ENCODE measurements at regions not wholly inside any gene's neighbourhood (a gene's known extent, or its start where the extent isn't known, plus 50 kb on each side); places are given as distances from the start of the nearest gene placed in this dataset.
"Not testable (repeated sequence)": the region's sequence is repeated elsewhere in the genome, so short reads cannot be mapped to it uniquely, and the experiment has no call there.

GRCh38 chr20:48405909-48406308 lies 421.9 kb downstream of the PREX1 start:
- no peak for DNase-seq (ENCODE audit: low spot score)

DNA sequence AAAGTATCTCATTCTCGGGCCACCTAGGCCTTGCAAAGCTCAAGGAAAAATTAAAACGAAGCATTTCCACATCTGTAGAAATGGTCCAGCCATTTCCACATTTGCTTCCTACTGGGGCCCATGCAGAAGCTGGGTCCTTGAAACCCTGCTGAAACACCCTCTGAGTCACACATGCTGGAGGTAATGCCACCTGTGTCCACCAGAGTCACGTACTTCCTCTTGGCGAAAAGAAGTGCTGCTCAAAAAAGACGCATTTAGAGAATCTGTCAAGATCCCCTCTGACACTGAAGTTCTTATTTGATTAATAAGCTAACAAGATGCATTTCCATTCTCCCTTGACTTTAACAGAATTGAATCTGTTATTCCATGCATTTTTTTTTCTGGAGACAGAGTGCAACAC lies 423.2 kb downstream of the PREX1 start:
- no peak for DNase-seq (ENCODE audit: low spot score)

DNA sequence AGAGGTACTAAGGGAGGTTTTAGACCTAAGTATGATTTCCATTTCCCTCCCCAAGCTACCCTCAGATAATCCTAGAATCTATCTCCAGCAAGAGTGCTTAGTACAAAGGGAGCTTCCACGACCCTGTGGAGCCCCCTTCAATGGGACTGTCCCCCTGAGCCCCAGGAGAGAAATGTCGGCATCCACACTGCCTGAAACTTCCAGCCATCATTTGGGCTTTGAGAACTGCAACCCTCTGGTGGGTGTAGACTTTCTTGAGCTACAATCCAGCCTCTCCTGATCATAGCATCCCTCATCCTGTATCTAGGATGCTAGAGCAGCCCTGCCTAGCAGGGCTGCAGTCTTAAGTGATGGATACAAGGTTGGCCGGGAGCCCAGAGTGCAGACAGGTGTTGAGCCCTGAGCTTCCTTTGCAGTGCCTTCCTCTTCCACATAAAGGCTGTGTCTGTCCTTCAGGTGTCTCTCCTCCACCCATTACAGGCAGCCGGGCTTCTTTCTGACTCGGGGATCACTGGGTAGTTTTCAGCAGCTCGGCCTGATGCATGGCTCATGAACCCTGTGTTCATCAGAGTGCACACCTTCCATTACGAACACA lies 424.5 kb downstream of the PREX1 start:
- DNase-seq (ENCODE audit: low spot score): no peak

DNA sequence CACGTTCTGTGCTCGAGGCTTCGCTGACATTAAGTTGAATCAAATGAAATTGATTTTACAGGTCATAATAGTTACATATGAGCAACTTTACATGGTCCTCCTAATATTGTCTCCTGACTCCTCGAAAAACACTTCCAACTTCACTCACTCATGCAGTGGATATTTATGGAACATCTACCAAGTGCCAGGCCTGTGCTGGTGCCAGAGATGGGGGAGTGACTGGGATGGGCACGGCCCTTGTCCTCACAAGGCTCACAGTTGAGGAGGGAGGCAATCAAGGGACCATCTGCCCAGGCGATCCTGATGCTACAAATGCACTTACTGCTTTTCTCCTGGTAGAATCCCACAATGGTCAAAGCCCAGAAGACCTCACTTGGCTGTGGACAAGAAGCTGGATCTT lies 426.4 kb downstream of the PREX1 start:
- DNase-seq (ENCODE audit: low spot score): no peak

DNA sequence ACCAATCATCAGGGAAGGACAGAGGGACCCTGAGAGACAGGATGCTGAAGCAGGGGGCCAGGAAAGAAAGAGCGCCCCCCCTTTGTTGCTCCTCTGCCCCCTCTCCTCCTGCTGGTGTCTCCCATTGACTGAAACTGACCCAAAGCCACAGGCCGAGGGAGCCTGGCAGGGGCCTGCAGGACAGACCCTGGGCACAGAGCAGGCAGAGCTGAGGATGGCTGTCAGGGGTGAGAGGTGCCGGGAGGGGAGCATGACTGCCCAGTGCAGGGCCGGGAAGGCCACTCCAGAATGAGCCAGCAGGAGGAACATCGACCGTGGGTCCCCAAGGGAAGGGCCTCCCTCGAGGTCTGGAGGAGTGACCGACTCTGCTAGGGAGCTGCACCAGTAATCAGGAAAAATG lies 427.8 kb downstream of the PREX1 start:
- no peak for DNase-seq (ENCODE audit: low spot score)

GRCh38 chr20:48398506-48399449 lies 429.0 kb downstream of the PREX1 start:
- no peak for DNase-seq (ENCODE audit: low spot score)

DNA sequence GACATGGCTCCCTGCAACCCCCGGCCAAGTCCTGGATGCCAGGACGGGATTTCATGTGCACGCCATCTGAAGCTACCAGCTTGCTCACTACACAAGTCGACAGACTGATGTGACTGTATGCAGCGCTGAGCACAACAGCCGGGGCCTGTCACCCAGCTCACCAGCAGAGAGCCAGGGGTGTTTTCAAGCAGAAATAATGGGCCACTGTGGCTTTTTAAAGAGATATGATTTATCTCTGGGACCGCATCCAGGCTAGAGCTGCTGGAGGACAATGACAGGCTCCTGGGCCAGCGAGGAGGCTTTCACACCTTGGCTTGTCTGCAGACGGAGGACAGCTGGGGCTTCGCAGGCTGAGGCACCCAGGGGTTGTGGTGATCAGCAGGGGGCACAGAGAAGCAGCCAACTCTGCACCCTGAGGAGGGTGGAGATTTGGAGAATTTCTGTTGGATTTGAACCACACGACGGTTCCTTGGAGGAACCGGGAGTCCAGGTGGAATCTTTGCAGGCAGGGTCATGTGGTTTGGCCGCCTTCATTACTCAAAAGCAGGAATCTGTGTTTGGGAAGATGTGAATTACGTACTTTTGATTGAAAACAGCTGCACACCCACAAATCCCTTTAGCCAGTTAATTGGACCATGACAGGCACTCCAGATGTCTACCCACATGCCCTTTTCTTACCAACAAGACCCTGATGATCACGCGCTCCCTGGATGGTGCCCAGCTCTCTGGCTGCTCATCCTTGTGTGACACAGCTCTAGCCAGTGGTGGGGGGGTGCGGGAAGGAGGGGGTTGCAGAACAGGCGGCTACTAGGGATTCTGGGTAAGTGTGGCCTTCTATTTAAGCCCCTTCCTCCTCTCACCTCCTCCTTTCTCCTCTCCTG lies 430.6 kb downstream of the PREX1 start:
- DNase-seq (ENCODE audit: low spot score): not testable (repeated sequence)

DNA sequence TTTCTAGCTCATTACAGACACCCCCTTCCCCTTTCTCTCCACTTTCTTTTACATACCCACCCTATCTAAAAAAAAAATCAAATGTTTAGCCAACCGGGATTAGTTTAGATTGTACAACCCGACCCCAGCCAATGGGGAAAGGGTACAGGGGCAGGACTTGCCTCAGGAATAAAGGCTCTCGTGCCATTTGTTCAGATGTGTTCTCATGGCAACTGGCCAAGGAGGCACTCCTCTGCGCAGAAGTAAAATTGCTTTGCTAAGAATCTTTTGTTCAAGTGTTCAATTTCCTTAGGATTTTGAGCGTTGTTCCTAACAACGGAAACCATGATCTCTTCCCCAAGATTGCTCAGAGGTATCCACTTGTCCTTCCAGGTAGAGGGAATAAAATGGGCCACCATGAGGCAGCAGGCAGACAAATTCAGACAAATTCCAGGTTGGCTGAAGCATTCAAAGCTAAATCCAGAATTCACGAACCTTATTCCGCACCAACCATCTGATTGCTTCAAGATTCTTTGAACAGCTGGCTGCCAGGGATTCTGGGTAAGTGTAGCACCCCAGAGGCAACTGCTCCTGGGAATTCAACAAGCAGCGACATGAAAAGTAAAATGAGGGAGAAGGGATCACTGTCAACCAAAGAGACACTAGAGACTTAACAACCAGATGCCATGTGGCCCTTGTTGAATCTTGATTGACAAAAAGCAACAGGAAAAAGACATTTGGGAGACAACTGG lies 431.8 kb downstream of the PREX1 start:
- DNase-seq (ENCODE audit: low spot score): no peak

- no peak for DNase-seq (ENCODE audit: low spot score)
These were observed 433.3 kb downstream of the PREX1 start for GRCh38 chr20:48394415-48395081.

DNA sequence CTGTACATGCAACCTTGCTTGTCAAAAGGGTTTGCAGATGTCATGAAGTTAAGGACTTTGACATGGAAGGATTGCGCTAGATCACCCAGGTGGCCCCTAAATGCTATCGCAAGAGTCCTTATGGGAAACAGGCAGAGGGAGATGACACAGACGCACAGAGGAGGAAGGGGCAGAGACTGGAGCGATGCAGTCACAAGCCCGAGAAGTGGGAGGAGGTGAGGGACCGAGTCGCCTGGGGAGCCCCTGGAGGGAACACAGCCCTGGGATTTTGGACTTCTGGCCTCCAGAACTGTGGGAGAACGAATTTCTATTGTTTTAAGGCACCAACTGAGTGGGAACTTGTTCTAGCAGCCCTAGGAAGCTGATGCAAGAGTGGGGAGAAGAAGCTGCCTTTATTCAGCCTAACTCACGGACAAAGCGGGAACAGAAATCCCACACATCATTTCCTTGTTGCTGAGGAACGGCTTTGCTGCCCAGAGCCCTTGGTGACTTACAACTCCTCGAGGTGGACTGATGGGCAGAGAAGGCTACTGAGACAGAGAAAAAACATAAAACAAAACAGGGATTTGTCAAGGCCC lies 434.0 kb downstream of the PREX1 start:
- no peak for DNase-seq (ENCODE audit: low spot score)

DNA sequence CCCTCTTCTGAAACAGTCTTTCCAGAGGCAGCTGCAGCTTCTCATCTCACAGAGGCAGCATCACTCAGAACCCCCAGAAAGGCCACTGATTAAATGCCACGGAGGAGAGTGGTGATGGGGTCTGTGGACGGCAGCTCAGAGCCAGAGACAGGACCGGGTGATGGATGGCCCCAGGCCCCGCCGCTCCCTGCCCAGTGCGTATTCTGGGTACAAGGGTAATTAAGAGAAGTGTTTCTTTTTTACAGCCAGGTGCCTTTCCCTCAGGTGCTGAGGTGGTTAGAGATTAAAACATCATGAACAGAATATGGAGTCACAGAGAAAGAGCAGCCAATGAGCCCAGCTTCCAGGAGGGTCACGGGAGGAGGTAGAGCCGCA lies 434.5 kb downstream of the PREX1 start:
- no peak for DNase-seq (ENCODE audit: low spot score)

DNA sequence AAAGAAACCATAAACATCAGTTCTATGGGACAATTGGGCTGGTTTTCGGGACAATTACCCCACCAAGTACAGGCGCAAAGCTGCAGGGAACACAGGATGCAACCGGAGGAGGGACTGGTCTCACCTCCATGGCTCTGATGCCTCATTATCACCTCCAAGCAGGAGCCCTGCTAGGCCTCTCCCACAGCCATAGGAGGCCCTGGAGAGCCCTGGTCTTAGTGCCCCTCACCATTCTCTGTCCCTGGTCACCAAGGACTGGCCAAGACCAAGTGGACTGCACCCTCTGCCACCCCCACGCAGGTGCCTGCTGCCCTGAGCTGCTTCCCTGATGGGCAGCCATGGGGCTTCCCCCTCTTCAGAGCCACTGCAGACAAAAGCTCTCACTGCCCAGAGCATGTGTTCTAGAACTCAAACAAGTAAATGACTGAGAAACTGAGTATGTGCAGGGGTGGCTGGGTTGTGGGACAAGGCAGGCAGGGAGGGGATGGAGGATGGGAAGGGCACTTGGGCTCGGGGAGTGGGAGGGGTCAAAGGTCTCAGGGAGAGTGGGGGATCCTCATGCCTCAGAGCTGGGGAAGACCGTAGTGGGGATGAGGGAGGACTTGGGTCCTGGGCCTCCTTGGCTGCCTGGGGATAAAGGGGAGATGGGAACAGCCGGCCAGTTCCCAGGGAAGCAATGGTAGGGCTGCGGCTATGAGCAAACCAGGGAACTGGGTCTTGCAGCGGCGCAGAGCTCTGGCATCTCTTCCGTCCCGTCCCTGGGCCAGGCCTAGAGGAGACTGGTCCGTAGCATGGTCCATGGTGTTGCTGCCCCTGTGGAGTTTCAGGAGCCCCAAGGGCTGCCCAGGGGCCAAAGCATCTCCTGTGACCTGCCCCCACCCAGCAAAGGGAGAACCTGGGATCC lies 435.1 kb downstream of the PREX1 start:
- DNase-seq (ENCODE audit: low spot score): no peak

DNA sequence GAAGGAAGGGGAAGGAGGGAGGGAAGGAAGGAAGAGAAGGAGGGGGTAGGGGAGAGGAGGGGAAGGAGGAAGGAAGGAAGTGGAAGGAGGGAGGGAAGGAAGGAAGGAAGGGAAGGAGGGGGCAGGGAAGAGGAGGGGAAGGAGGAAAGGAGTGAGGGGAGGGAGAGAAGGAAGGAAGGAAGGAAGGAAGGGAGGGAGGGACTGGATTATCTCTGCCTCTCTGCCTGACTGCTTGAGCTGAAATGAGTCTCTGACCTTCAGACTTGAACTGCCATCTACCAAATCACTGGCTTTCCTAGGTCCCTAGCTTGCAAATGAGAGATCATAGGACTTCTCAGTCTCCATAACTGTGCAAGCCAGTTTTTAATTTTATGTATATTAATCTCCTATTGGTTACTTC lies 436.8 kb downstream of the PREX1 start:
- DNase-seq (ENCODE audit: low spot score): no peak

DNA sequence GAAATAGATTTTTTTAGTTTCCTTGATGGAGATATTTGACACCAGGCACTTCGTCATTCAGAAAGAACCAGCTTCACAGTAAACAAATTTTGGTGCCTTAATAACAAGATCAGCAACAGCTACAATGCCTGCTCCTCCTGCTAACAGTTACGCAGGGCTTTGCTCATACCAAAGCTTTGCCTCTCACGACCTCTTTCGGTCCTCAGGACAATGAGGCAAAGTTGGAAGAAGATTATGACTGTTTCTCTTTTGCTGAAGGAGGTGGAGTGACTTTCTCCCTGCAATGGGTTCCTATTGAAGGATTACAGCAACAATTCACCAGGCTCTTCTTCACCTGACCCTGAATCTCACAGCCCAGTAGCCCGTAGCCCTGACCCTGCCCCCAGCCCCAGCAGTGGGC lies 440.1 kb downstream of the PREX1 start:
- no peak for DNase-seq (ENCODE audit: low spot score)

DNA sequence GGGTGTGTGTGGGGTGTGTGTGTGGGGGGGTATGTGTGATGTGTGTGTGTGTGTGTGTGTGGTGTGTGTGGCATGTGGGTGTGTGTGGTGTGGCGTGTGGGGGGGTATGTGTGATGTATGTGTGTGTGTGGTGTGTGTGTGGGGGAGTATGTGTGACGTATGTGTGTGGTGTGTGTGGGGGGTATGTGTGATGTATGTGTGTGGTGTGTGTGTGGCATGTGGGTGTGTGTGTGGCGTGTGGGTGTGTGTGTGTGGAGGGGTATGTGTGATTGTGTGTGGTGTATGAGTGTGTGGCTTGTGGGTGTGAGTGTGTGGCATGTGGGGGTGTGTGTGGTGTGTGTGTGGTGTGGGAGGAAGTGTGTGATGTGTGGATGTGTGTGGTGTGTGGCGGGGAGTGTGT lies 442.3 kb downstream of the PREX1 start:
- no peak for DNase-seq (ENCODE audit: low spot score)

GRCh38 chr20:48385114-48385513 lies 442.7 kb downstream of the PREX1 start:
- no peak for DNase-seq (ENCODE audit: low spot score)

DNA sequence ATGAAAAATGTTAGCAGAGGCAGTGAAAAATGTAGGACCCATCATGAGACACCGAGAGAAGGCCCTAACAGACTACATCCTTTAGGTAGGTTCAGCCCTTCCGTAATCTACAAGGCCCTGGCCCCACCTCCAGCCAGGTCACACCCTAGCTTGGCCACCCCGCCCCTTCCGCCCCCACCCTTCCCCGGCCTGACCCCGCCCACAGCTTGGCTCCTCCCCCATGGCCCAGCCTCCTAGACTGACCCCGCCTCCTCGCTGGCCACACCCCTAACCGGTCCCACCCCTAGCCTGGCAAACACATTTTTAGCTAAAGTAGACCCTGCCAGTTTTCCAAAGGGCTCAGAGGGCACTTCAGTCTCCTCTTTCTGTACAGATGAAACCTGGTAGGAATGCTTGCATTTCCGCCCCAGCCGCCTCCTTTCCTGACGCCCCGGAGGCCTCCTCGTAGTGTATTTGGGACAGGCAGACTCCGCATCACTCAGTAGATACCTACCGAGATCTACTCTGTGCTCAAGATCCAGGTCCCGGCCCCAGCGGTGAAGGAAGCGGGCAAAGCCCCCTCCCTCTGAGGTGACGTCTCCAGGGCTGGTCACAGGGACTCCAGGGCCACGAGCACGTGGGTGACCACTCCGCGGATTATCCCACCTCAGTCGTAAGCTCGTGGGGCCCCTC lies 443.5 kb downstream of the PREX1 start:
- DNase-seq (ENCODE audit: low spot score): no peak

DNA sequence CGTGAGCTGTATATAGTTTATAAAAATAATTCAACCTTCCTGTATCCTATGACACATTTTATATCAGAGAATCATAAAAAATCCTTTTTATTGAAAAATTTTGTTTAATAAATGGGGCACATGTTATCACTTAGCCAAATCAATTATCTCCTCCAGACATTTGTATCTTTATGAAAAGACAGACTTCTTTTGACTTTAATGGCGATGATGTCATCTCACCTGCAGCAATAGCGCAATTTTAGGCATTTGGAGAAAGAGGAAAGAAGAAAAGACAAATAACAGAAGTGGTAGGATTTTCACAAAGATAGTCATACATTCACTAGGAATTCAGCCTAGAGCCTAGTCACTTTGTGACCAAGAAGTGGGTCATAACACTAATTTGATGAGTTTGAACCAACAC lies 444.5 kb downstream of the PREX1 start:
- DNase-seq (ENCODE audit: low spot score): no peak

GRCh38 chr20:48382304-48382703 lies 445.5 kb downstream of the PREX1 start:
- no peak for DNase-seq (ENCODE audit: low spot score)

All from mucosa of gallbladder (tissue), 1 donor.